Fibroblast of lung (primary cell): ENCODE measurements at regions not wholly inside any gene's neighbourhood (a gene's known extent, or its start where the extent isn't known, plus 50 kb on each side); places are given as distances from the start of the nearest gene placed in this dataset.
"Not testable (repeated sequence)": the region's sequence is repeated elsewhere in the genome, so short reads cannot be mapped to it uniquely, and the experiment has no call there.

Source experiments
- DNase-seq, 2 donors: peaks; one replicate each; pipeline versions ENCODE4 v3.0.0 to v3.0.0-alpha.2; 2010; ENCODE audit warnings: low read depth in 2 of 2
- H2AFZ ChIP-seq: 2 replicates; pipeline ENCODE4 v1.5.1; 2012; ENCODE audit warnings: low read length, control low read depth, inconsistent platforms
- H3K27ac ChIP-seq: 2 replicates; pipeline ENCODE4 v1.5.1; 2011; ENCODE audit warnings: low read length, control low read depth; ENCODE audit not compliant: insufficient read depth
- H3K27me3 ChIP-seq: 2 replicates; pipeline ENCODE4 v1.5.1; 2011; ENCODE audit warnings: mild to moderate bottlenecking, low read length; ENCODE audit not compliant: control insufficient read depth, insufficient read depth
- H3K36me3 ChIP-seq: 2 replicates; pipeline ENCODE4 v1.5.1; 2011; ENCODE audit warnings: low read length; ENCODE audit not compliant: control insufficient read depth, insufficient read depth
- H3K4me1 ChIP-seq: 2 replicates; pipeline ENCODE4 v1.5.1; 2011; ENCODE audit warnings: low read length; ENCODE audit not compliant: control insufficient read depth, insufficient read depth; ENCODE audit errors: extremely low read depth
- H3K4me2 ChIP-seq: 2 replicates; pipeline ENCODE4 v1.5.1; 2011; ENCODE audit warnings: low read length, control low read depth; ENCODE audit not compliant: insufficient read depth; ENCODE audit errors: extremely low read depth
- H3K4me3 ChIP-seq, 4 experiments: fragments of 200-600 bp in 1 of 4; sonication (generic) in 1 of 4; replicated peaks in 1 of 4; 2 replicates each; pipeline ENCODE4 v1.5.1; 2011 to 2016; ENCODE audit warnings: low read length in 4 of 4, low read depth in 3 of 4, mild to moderate bottlenecking in 3 of 4, control low read depth in 2 of 4, inconsistent platforms in 1 of 4, mixed read lengths in 1 of 4; ENCODE audit not compliant: insufficient read depth in 1 of 4; ENCODE audit errors: control extremely low read depth in 1 of 4
- H3K79me2 ChIP-seq: 2 replicates; pipeline ENCODE4 v1.5.1; 2012; ENCODE audit warnings: mild to moderate bottlenecking, low read length, inconsistent platforms; ENCODE audit not compliant: control insufficient read depth, insufficient read depth
- H3K9ac ChIP-seq: 2 replicates; pipeline ENCODE4 v1.5.1; 2011; ENCODE audit warnings: mild to moderate bottlenecking, low read length, control low read depth; ENCODE audit not compliant: insufficient read depth
- H3K9me3 ChIP-seq: 2 replicates; pipeline ENCODE4 v1.5.1; 2012; ENCODE audit warnings: low read depth, low read length; ENCODE audit not compliant: control insufficient read depth, insufficient read depth
- H4K20me1 ChIP-seq: 2 replicates; pipeline ENCODE4 v1.5.1; 2011; ENCODE audit warnings: low read length; ENCODE audit not compliant: control insufficient read depth, insufficient read depth; ENCODE audit errors: extremely low read depth
- CTCF ChIP-seq, 2 donors: IDR thresholded peaks in 1 of 2; conservative IDR thresholded peaks in 1 of 2; 1 replicate in 1 of 2; 2 replicates in 1 of 2; pipeline ENCODE4 v1.5.1; 2011 to 2012; ENCODE audit warnings: low read length in 2 of 2, control low read depth in 1 of 2, inconsistent platforms in 1 of 2, low read depth in 1 of 2, mild to moderate bottlenecking in 1 of 2
- EZH2 ChIP-seq: IDR thresholded peaks from 2 replicates; pipeline ENCODE4 v1.5.1; 2012; ENCODE audit warnings: low read length, control low read depth, mild to moderate bottlenecking; ENCODE audit errors: missing control alignments

GRCh38 chr1:244334842-244335241, 116.9 kb downstream of the ADSS2 start:
- H3K4me3 ChIP-seq, DNase-seq, H3K9me3 ChIP-seq, H3K9ac ChIP-seq, H3K79me2 ChIP-seq, H3K27ac ChIP-seq, H3K4me1 ChIP-seq, H2AFZ ChIP-seq, H3K27me3 ChIP-seq, H3K4me2 ChIP-seq, H3K36me3 ChIP-seq, H4K20me1 ChIP-seq: not testable (repeated sequence)

- no peak overlapping the region for H3K4me2 ChIP-seq
- no peaks in the 10 kb centered on the region for H3K27me3 ChIP-seq
- no peaks in the 10 kb centered on the region for H3K9me3 ChIP-seq
- no peak overlapping the region for H3K4me3 ChIP-seq
- no peak overlapping the region for H3K27ac ChIP-seq
- no peaks in the 10 kb centered on the region for H3K36me3 ChIP-seq
- TF ChIP-seq CTCF (conservative IDR thresholded peaks at IDR 0.05 in 1 of 2, IDR thresholded peaks at IDR 0.05 in 1 of 2; ENCODE audit: low read depth in 1 of 2, low read length in 2 of 2) (no peak), EZH2 (no peak)
- H3K9ac ChIP-seq, result no peak overlapping the region
- H3K4me1 ChIP-seq, result no peaks in the 10 kb centered on the region
- H3K79me2 ChIP-seq, result no peaks in the 10 kb centered on the region
- DNase-seq, result no peak
- no peaks in the 10 kb centered on the region for H4K20me1 ChIP-seq
- H2AFZ ChIP-seq, result no peak overlapping the region
Observed at GRCh38 chr1:244335456-244335855, 116.3 kb downstream of the ADSS2 start.

GRCh38 chr1:244336232-244336899, 115.3 kb downstream of the ADSS2 start:
- no peak for DNase-seq
- Histone ChIP-seq H2AFZ (no peak overlapping the region), H3K4me1 (no peaks in the 10 kb centered on the region), H3K27ac (no peak overlapping the region), H4K20me1 (no peaks in the 10 kb centered on the region), H3K9me3 (no peaks in the 10 kb centered on the region), H3K79me2 (no peaks in the 10 kb centered on the region), H3K4me2 (no peak overlapping the region), H3K9ac (no peak overlapping the region), H3K27me3 (no peaks in the 10 kb centered on the region), H3K36me3 (no peaks in the 10 kb centered on the region), H3K4me3 (no peak overlapping the region)
- TF ChIP-seq CTCF (conservative IDR thresholded peaks at IDR 0.05 in 1 of 2, IDR thresholded peaks at IDR 0.05 in 1 of 2; ENCODE audit: low read depth in 1 of 2, low read length in 2 of 2) (no peak), EZH2 (no peak)
